Activated CD8-positive, alpha-beta memory T cell treated with anti-CD3 and anti-CD28 coated beads for 48 hours (primary cell): ENCODE measurements at regions not wholly inside any gene's neighbourhood (a gene's known extent, or its start where the extent isn't known, plus 50 kb on each side); places are given as distances from the start of the nearest gene placed in this dataset.

Source experiments
- DNase-seq, 3 experiments: peaks; one replicate each; pipeline ENCODE4 v3.0.0-alpha.2; 2020; ENCODE audit warnings: low read depth in 2 of 3, low spot score in 2 of 3

- no peak for DNase-seq
Measured at GRCh38 chr6:165229216-165229615, 80.2 kb downstream of the C6orf118 start.

GRCh38 chr6:165227644-165228329 lies 81.6 kb downstream of the C6orf118 start:
- DNase-seq = no peak

DNA sequence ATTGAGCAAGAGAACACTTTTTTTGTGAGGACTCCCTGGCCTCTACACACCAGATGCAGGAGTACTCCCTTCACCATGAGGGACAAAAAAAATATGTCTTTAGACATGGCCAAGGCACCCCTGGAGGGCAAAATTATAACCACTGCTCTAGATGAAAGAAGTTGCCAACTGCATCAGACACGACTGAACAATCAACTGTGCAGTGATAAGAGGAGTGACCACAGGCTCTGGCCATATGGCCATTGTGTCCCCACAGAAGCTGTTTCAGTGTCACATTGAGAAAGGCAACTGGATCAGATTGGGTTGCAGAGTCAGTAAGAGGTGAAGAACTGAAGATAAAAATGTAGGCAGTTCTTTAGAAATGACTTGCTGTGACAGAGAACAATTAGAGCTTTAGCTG lies 85.7 kb downstream of the C6orf118 start:
- DNase-seq = no peak

DNA sequence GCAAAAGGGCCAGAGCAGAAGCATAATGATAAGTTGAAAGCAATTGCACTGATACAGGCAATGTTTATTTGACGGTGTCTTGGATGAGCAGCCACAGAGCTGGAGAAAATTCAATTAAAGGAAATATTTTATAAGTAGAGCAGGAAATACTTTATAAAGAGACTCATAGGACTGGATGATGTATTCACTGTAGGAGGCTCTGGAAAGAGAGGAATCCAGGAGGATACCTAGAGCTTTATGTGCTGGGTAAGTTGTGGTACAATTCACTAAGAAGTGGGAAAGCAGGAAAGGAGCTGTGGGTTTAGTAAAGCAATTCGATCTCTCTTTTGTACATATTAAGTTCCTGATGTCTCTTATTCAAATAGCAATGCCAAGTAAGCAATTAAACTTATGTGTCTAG lies 86.3 kb downstream of the C6orf118 start:
- DNase-seq = no peak

- DNase-seq = no peak
Measured at GRCh38 chr6:165222315-165223025, 86.9 kb downstream of the C6orf118 start.

GRCh38 chr6:165220045-165220444 lies 89.4 kb downstream of the C6orf118 start:
- DNase-seq = no peak

DNA sequence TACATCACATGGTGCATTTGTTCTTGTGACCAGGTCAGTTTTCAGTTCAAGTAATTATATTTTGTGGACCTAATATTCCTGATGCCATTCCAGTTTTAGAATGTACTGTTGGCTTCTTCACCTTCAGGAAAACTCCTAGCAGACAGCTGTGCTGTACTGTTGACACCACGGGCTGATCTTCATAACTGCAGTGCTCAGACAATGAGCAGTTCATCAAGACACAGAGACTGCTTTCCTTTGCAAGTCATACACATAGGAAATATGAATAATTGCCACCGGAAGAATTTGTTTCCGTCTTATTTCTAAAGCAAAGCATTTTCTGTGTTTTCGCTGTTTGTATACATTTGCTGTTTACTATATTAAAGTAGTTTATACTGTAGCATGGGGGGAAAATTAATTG lies 89.8 kb downstream of the C6orf118 start:
- DNase-seq = no peak

- no peak for DNase-seq
Measured at GRCh38 chr6:165218829-165219228, 90.6 kb downstream of the C6orf118 start.

- no peak for DNase-seq
Measured at GRCh38 chr6:165206798-165207197, 102.6 kb downstream of the C6orf118 start.

- no peak for DNase-seq
Measured at GRCh38 chr6:165205632-165206031, 103.8 kb downstream of the C6orf118 start.

- DNase-seq = no peak
Measured at GRCh38 chr6:165204807-165205545, 104.4 kb downstream of the C6orf118 start.

GRCh38 chr6:165200178-165200577 lies 109.2 kb downstream of the C6orf118 start:
- no peak for DNase-seq

- no peak for DNase-seq
Measured at GRCh38 chr6:165191461-165191860, 117.9 kb downstream of the C6orf118 start.

DNA sequence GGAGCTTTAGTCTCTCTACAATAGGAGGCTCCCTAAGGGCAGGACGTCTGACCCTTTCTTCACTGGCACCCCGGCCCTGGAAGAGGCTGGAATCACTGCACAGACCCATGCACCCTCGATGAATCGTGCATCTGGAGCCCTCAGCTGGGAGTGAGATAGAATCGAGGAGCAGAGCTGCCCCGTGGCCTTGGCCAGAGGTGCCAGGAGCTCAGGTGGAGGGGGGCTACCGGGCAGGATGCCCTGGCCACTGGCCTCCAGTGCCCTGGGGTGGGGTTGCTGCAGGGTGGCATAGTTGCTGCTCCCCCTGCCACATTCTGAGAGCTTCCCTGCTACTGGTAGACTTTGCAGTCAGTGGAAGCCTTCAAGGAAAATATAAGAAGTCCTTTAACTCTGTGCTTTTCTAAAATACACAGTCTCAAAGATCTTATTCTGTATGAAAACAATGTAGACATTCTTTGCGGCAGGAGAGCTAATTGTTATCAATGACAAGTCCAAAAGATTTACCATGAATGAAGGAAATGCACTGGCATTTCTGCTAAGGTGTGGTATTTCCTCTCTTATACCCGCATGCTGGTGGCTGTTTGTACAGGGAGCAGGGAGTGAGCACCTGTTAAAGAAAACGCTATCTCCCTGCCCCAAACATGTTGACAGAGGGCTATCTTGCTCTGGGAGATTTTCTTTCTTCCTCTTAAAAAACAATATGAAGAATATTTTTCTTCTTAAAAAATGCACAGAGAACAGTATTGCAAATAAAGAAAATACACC lies 122.8 kb downstream of the C6orf118 start:
- DNase-seq = no peak

GRCh38 chr6:165186041-165186440 lies 123.4 kb downstream of the C6orf118 start:
- DNase-seq = no peak

GRCh38 chr6:165184192-165184979 lies 125.0 kb downstream of the C6orf118 start:
- no peak for DNase-seq

GRCh38 chr6:165183496-165184140 lies 125.8 kb downstream of the C6orf118 start:
- DNase-seq = no peak

GRCh38 chr6:165183071-165183470 lies 126.3 kb downstream of the C6orf118 start:
- no peak for DNase-seq

GRCh38 chr6:165181951-165182414 lies 127.4 kb downstream of the C6orf118 start:
- no peak for DNase-seq

- DNase-seq = no peak
Measured at GRCh38 chr6:165178056-165178455, 131.3 kb downstream of the C6orf118 start.
